ENCODE measurements at regions not wholly inside any gene's neighbourhood (a gene's known extent, or its start where the extent isn't known, plus 50 kb on each side); places are given as distances from the start of the nearest gene placed in this dataset.

- DNase-seq (ENCODE audit: low read depth, low spot score) (no peak), ATAC-seq (no peak)
- ChIA-PET POLR2A (no interaction called here), CTCF (no interaction called here)
- intact Hi-C loops (cut with micrococcal nuclease; ENCODE audit: unreplicated experiment): no loop called here
- Histone ChIP-seq H3K4me3 (ENCODE audit: low read depth in 2 of 2, low read length in 2 of 2) (no peak overlapping the region), H3K9me3 (ENCODE audit: control insufficient read depth, insufficient read depth, low read depth, low read length) (peaks cover 4% of the 10 kb centered on the region; the same call in 1 of the 2 replicates), H3K4me1 (ENCODE audit: control insufficient read depth, insufficient read depth, low read length) (no peaks in the 10 kb centered on the region), H3K27ac (ENCODE audit: low read length) (no peak overlapping the region), H3K27me3 (ENCODE audit: control insufficient read depth, insufficient read depth, low read length) (no peaks in the 10 kb centered on the region), H3K36me3 (ENCODE audit: control insufficient read depth, insufficient read depth, low read length) (no peaks in the 10 kb centered on the region)
- TF ChIP-seq SIN3A (IDR thresholded peaks at IDR 0.05; ENCODE audit: borderline replicate concordance, insufficient read depth, low read depth, low read length) (no peak), TCF7L2 (IDR thresholded peaks at IDR 0.05; ENCODE audit: low read depth, low read length) (no peak), POLR2AphosphoS5 (IDR thresholded peaks at IDR 0.05; ENCODE audit: low read depth, low read length) (no peak)
- TF ChIP-seq, protein P1, sequence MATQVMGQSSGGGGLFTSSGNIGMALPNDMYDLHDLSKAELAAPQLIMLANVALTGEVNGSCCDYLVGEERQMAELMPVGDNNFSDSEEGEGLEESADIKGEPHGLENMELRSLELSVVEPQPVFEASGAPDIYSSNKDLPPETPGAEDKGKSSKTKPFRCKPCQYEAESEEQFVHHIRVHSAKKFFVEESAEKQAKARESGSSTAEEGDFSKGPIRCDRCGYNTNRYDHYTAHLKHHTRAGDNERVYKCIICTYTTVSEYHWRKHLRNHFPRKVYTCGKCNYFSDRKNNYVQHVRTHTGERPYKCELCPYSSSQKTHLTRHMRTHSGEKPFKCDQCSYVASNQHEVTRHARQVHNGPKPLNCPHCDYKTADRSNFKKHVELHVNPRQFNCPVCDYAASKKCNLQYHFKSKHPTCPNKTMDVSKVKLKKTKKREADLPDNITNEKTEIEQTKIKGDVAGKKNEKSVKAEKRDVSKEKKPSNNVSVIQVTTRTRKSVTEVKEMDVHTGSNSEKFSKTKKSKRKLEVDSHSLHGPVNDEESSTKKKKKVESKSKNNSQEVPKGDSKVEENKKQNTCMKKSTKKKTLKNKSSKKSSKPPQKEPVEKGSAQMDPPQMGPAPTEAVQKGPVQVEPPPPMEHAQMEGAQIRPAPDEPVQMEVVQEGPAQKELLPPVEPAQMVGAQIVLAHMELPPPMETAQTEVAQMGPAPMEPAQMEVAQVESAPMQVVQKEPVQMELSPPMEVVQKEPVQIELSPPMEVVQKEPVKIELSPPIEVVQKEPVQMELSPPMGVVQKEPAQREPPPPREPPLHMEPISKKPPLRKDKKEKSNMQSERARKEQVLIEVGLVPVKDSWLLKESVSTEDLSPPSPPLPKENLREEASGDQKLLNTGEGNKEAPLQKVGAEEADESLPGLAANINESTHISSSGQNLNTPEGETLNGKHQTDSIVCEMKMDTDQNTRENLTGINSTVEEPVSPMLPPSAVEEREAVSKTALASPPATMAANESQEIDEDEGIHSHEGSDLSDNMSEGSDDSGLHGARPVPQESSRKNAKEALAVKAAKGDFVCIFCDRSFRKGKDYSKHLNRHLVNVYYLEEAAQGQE (IDR thresholded peaks at IDR 0.05; ENCODE audit: insufficient read depth in 1 of 2, low read depth in 2 of 2, low read length in 1 of 2): no peak
- TF ChIP-seq, protein P2, sequence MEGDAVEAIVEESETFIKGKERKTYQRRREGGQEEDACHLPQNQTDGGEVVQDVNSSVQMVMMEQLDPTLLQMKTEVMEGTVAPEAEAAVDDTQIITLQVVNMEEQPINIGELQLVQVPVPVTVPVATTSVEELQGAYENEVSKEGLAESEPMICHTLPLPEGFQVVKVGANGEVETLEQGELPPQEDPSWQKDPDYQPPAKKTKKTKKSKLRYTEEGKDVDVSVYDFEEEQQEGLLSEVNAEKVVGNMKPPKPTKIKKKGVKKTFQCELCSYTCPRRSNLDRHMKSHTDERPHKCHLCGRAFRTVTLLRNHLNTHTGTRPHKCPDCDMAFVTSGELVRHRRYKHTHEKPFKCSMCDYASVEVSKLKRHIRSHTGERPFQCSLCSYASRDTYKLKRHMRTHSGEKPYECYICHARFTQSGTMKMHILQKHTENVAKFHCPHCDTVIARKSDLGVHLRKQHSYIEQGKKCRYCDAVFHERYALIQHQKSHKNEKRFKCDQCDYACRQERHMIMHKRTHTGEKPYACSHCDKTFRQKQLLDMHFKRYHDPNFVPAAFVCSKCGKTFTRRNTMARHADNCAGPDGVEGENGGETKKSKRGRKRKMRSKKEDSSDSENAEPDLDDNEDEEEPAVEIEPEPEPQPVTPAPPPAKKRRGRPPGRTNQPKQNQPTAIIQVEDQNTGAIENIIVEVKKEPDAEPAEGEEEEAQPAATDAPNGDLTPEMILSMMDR (IDR thresholded peaks at IDR 0.05): no peak
- in situ Hi-C loops (cut with HindIII; ENCODE audit: low pct_unique_long_range_greater_than_20kb, low sequenced_read_pairs): no loop called here
- no TSS peak for BruUV-seq (replicated peaks)
These were observed 1348.2 kb upstream of the ALCAM start for GRCh38 chr3:104018541-104018940.

GRCh38 chr3:104031598-104031997 lies 1335.1 kb upstream of the ALCAM start:
- Histone ChIP-seq H3K27me3 (ENCODE audit: control insufficient read depth, insufficient read depth, low read length) (no peaks in the 10 kb centered on the region), H3K36me3 (ENCODE audit: control insufficient read depth, insufficient read depth, low read length) (no peaks in the 10 kb centered on the region), H3K4me3 (ENCODE audit: low read depth in 2 of 2, low read length in 2 of 2) (no peak overlapping the region), H3K4me1 (ENCODE audit: control insufficient read depth, insufficient read depth, low read length) (no peaks in the 10 kb centered on the region), H3K27ac (ENCODE audit: low read length) (no peak overlapping the region), H3K9me3 (ENCODE audit: control insufficient read depth, insufficient read depth, low read depth, low read length) (no peaks in the 10 kb centered on the region)
- ChIA-PET POLR2A (no interaction called here), CTCF (no interaction called here)
- in situ Hi-C loops (cut with HindIII; ENCODE audit: low pct_unique_long_range_greater_than_20kb, low sequenced_read_pairs) (no loop called here), intact Hi-C loops (cut with micrococcal nuclease; ENCODE audit: unreplicated experiment) (no loop called here)
- no TSS peak for BruUV-seq (replicated peaks)
- ATAC-seq (no peak), DNase-seq (ENCODE audit: low read depth, low spot score) (no peak)
- TF ChIP-seq TCF7L2 (IDR thresholded peaks at IDR 0.05; ENCODE audit: low read depth, low read length): no peak
- no peak for TF ChIP-seq POLR2AphosphoS5 (IDR thresholded peaks at IDR 0.05; ENCODE audit: low read depth, low read length)
- no peak for TF ChIP-seq SIN3A (IDR thresholded peaks at IDR 0.05; ENCODE audit: borderline replicate concordance, insufficient read depth, low read depth, low read length)
- TF ChIP-seq, protein P1 (IDR thresholded peaks at IDR 0.05; ENCODE audit: insufficient read depth in 1 of 2, low read depth in 2 of 2, low read length in 1 of 2): no peak
- TF ChIP-seq, protein P2 (IDR thresholded peaks at IDR 0.05): no peak
